SU-DHL-6 (cell line): ENCODE measurements at regions not wholly inside any gene's neighbourhood (a gene's known extent, or its start where the extent isn't known, plus 50 kb on each side); places are given as distances from the start of the nearest gene placed in this dataset.

Experiments
- H2AFZ ChIP-seq: fragments of 200-600 bp; sonication (generic); 2 replicates; pipeline ENCODE4 v1.6.1; 2014; ENCODE audit warnings: low read depth, mild to moderate bottlenecking, moderate library complexity, mixed read lengths, antibody characterized with exemption, low read length; ENCODE audit not compliant: severe bottlenecking
- H3F3A ChIP-seq: fragments of 200-600 bp; shearing (Covaris generic); 2 replicates; pipeline ENCODE4 v1.6.0; 2016; ENCODE audit warnings: antibody characterized with exemption, mild to moderate bottlenecking; ENCODE audit not compliant: insufficient read depth
- H3K27ac ChIP-seq: fragments of 200-600 bp; sonication (generic); 2 replicates; pipeline ENCODE4 v1.5.1; 2016; ENCODE audit warnings: low read depth, mild to moderate bottlenecking, low read length, moderate library complexity, mixed read lengths
- H3K27me3 ChIP-seq: fragments of 200-600 bp; sonication (generic), shearing (Covaris generic); 2 replicates; pipeline ENCODE4 v1.6.0; 2014; ENCODE audit warnings: mild to moderate bottlenecking, low read length
- H3K36me3 ChIP-seq: fragments of 200-600 bp; sonication (generic); 2 replicates; pipeline ENCODE4 v1.6.1; 2014; ENCODE audit warnings: mild to moderate bottlenecking, low read length, mixed read lengths
- H3K4me2 ChIP-seq: fragments of 300-600, 200-600 bp; shearing (Covaris generic), sonication (generic); 2 replicates; pipeline ENCODE4 v1.6.0; 2014; ENCODE audit warnings: low read length, low read depth, mild to moderate bottlenecking; ENCODE audit not compliant: poor library complexity, severe bottlenecking
- H3K4me3 ChIP-seq: fragments of 200-600 bp; sonication (generic); 2 replicates; pipeline ENCODE4 v1.5.1; 2014; ENCODE audit warnings: antibody characterized with exemption, low read length, mild to moderate bottlenecking, mixed read lengths; ENCODE audit not compliant: insufficient read depth, poor library complexity, severe bottlenecking
- H3K79me2 ChIP-seq: fragments of 200-600 bp; sonication (generic); 2 replicates; pipeline ENCODE4 v1.6.1; 2014; ENCODE audit warnings: mild to moderate bottlenecking, low read length, moderate library complexity; ENCODE audit not compliant: insufficient read depth
- H3K9ac ChIP-seq: fragments of 200-600 bp; sonication (generic); 2 replicates; pipeline ENCODE4 v1.7.0; 2014; ENCODE audit warnings: mild to moderate bottlenecking, low read length
- H3K9me2 ChIP-seq: fragments of 200-600 bp; sonication (generic); replicated peaks from 2 replicates; pipeline ENCODE4 v1.6.1; 2014; ENCODE audit warnings: low read length; ENCODE audit not compliant: insufficient read depth
- H3K9me3 ChIP-seq: fragments of 200-600 bp; sonication (generic); 2 replicates; pipeline ENCODE4 v1.6.1; 2014; ENCODE audit warnings: low read length, mixed read lengths; ENCODE audit not compliant: insufficient read depth
- H4K20me1 ChIP-seq: fragments of 200-600 bp; sonication (generic); 2 replicates; pipeline ENCODE4 v1.6.1; 2014; ENCODE audit warnings: low read depth, mild to moderate bottlenecking, antibody characterized with exemption, low read length, moderate library complexity, mixed read lengths
- CTCF ChIP-seq: fragments of 200-600 bp; sonication (generic); IDR thresholded peaks from one replicate; pipeline ENCODE4 v1.5.1; 2017; ENCODE audit warnings: antibody characterized with exemption, mild to moderate bottlenecking, low read length, moderate library complexity; ENCODE audit not compliant: insufficient read depth, poor library complexity, severe bottlenecking
- EZH2phosphoT487 ChIP-seq: fragments of 200-600 bp; sonication (generic), shearing (Covaris generic); conservative IDR thresholded peaks from 2 replicates; pipeline ENCODE4 v1.6.1; 2018; ENCODE audit warnings: mild to moderate bottlenecking, antibody characterized with exemption, low read length, moderate library complexity, mixed read lengths

- no peaks in the 10 kb centered on the region for H3K27me3 ChIP-seq
- H3K9me2 ChIP-seq: no peaks in the 10 kb centered on the region
- H2AFZ ChIP-seq: no peak overlapping the region
- no peak overlapping the region for H3K9ac ChIP-seq
- H3K36me3 ChIP-seq: no peaks in the 10 kb centered on the region
- no peaks in the 10 kb centered on the region for H4K20me1 ChIP-seq
- H3K4me2 ChIP-seq: no peak overlapping the region
- H3K9me3 ChIP-seq: no peaks in the 10 kb centered on the region
- no peak overlapping the region for H3K27ac ChIP-seq
- TF ChIP-seq EZH2phosphoT487 (no peak), CTCF (no peak)
- H3F3A ChIP-seq: no peaks in the 10 kb centered on the region
- H3K79me2 ChIP-seq: no peaks in the 10 kb centered on the region
- no peak overlapping the region for H3K4me3 ChIP-seq
Observed at GRCh38 chr11:122248939-122249338, 132.9 kb upstream of the BLID start.

- TF ChIP-seq EZH2phosphoT487: no peak
- TF ChIP-seq CTCF: no peak
- Histone ChIP-seq H3K9me2 (no peaks in the 10 kb centered on the region), H3K9ac (no peak overlapping the region), H3K79me2 (no peaks in the 10 kb centered on the region), H4K20me1 (no peaks in the 10 kb centered on the region), H3F3A (no peaks in the 10 kb centered on the region), H3K36me3 (no peaks in the 10 kb centered on the region), H3K27ac (no peak overlapping the region), H3K4me3 (no peak overlapping the region), H3K4me2 (no peak overlapping the region), H3K9me3 (no peaks in the 10 kb centered on the region), H3K27me3 (no peaks in the 10 kb centered on the region), H2AFZ (no peak overlapping the region)
Observed at GRCh38 chr11:122248131-122248530, 132.1 kb upstream of the BLID start.

DNA sequence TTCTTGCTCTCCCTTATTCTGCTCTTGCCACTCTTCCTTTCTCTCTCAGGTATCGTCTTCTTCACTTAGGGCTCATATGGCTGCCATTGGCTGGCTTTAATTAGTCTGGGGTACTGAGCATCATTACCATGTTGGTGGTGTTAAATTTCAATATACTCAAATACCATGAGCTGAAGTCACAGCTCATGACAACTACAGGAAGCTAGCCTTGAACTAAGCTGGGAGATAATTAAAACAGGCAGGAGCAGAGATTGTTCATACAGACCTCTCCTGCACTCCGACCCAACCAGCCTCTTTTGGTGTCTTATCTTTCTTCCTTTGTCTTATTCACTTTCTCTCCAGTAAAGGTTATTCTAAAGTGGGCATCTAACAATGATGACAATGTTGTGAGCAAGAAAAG is 130.9 kb upstream of the BLID start:
- Histone ChIP-seq H3K4me2 (no peak overlapping the region), H3K9me2 (no peaks in the 10 kb centered on the region), H2AFZ (no peak overlapping the region), H3K27me3 (no peaks in the 10 kb centered on the region), H3F3A (no peaks in the 10 kb centered on the region), H3K27ac (no peak overlapping the region), H3K79me2 (no peaks in the 10 kb centered on the region), H3K9ac (no peak overlapping the region), H3K9me3 (no peaks in the 10 kb centered on the region), H3K36me3 (no peaks in the 10 kb centered on the region), H4K20me1 (no peaks in the 10 kb centered on the region), H3K4me3 (no peak overlapping the region)
- TF ChIP-seq EZH2phosphoT487 (no peak), CTCF (no peak)

DNA sequence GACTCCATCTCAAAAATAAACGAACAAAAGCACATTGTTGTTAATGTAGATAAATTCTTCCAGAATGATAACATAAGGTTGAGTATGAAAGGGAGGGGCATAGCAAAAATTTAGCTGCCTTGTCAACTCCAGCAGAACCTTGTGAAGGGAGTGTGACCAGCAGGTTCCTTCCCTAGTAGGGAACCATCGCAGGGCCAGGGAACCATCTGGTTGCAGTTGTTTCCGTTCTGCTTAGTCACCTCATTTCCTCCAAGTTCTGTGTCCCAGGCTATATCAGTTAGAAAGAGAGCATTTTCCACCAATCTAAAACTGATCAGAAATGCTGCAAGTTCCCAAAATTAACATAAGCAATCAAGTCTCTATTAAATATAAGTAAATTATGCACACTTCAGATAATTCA is 126.7 kb upstream of the BLID start:
- H3K79me2 ChIP-seq: no peaks in the 10 kb centered on the region
- TF ChIP-seq EZH2phosphoT487 (no peak), CTCF (no peak)
- H3K9ac ChIP-seq: no peak overlapping the region
- no peaks in the 10 kb centered on the region for H3K9me3 ChIP-seq
- no peak overlapping the region for H2AFZ ChIP-seq
- H3K4me2 ChIP-seq: no peak overlapping the region
- H4K20me1 ChIP-seq: no peaks in the 10 kb centered on the region
- H3F3A ChIP-seq: no peaks in the 10 kb centered on the region
- H3K27ac ChIP-seq: no peak overlapping the region
- H3K4me3 ChIP-seq: no peak overlapping the region
- no peaks in the 10 kb centered on the region for H3K36me3 ChIP-seq
- H3K9me2 ChIP-seq: no peaks in the 10 kb centered on the region
- H3K27me3 ChIP-seq: no peaks in the 10 kb centered on the region
